WI38 (cell line): ENCODE measurements at regions not wholly inside any gene's neighbourhood (a gene's known extent, or its start where the extent isn't known, plus 50 kb on each side); places are given as distances from the start of the nearest gene placed in this dataset.
A peak's percentile ranks its signal among the peaks of the same experiment; 100 is the strongest.

Source experiments
- H3K4me3 ChIP-seq: 2 replicates; pipeline ENCODE4 v1.5.1; 2011; ENCODE audit warnings: low read depth, mild to moderate bottlenecking, control low read depth, low read length
- TF ChIP-seq, protein P1 (sequence below): IDR thresholded peaks from 2 replicates; pipeline ENCODE4 v1.5.1; 2012; ENCODE audit warnings: low read depth, mild to moderate bottlenecking, control low read depth, low read length

DNA sequence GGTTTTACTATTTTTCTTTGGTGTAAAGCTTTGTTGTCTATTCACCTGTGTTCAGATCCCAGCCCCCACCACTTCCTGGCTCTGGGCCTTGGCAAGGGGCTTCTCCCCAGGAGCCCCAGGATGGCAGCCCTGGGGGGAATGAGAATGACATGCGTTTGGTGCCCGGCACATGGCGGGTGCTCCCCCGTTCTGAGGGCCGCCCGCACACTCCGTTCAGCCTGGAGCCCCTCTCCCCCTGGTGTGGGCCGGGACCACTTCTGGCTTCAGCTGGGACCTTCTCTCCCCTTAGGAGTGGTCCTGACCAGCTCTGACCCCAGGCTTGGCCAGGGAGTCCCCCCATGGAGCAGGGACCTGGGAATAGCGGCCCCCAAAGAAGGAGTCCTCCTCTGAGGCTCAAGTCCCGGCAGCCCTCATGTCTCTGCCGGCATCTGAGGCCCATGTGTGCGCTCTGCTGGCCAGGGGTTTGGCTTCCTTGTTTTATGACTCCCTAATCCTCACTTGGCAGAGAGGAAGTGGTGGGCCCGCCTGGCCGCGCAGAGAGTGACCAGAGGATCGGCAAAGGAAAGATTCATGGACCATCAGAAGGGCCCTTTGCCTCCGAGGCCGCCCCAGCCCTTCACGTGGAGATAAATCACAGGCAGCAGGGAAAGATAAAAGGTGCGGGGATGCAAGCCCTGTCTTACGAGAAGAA lies 57.0 kb upstream of the LMX1B start:
- no peak overlapping the region for H3K4me3 ChIP-seq
- TF ChIP-seq, protein P1, sequence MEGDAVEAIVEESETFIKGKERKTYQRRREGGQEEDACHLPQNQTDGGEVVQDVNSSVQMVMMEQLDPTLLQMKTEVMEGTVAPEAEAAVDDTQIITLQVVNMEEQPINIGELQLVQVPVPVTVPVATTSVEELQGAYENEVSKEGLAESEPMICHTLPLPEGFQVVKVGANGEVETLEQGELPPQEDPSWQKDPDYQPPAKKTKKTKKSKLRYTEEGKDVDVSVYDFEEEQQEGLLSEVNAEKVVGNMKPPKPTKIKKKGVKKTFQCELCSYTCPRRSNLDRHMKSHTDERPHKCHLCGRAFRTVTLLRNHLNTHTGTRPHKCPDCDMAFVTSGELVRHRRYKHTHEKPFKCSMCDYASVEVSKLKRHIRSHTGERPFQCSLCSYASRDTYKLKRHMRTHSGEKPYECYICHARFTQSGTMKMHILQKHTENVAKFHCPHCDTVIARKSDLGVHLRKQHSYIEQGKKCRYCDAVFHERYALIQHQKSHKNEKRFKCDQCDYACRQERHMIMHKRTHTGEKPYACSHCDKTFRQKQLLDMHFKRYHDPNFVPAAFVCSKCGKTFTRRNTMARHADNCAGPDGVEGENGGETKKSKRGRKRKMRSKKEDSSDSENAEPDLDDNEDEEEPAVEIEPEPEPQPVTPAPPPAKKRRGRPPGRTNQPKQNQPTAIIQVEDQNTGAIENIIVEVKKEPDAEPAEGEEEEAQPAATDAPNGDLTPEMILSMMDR: no peak

DNA sequence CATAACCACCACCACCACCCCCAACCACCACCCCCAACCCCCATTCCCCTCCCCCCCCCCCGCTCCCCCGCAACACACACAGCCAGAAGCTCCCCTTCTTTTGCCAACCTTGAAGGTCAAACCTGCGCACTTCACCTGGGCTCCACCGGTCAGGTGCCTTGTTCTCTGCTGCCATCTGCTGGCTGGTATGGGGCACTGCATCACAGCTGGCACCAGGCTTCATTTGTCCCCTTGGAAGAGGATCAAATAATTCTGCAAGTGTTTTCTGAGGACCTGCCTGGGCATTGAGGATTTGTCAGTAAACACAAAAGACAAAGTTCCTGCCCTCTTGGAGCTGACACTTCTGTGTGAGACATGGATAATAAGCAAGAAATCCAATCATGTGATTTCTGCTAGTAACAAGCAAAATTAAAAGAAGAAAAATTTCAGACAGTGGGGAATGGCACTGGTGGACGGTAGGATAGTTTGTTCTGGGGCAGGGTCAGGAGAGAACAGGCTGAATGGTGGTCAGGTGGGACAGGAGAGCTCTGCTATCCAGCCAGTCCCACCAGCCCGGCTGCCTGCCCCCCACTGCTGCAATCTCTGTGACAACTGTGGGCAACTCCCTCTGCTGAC lies 55.6 kb upstream of the LMX1B start:
- no peak overlapping the region for H3K4me3 ChIP-seq
- TF ChIP-seq, protein P1: peak; percentile 98

DNA sequence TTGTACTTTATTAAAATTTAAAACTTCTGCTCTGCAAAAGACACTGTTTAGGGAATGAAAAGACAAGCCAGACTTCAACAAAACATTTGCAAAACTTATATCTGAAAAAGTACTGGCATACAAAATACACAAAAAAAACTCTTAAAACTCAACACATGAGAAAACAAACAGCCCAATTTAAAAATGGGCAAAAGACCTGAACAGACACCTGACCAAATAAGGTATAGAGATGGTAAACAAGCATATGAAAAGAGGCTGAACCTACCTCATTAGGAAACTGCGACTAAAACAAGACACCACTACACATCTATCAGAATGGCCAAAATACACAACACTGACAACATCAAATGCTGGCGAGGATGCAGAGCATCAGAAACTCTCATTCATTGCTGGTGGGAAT lies 54.4 kb upstream of the LMX1B start:
- no peak overlapping the region for H3K4me3 ChIP-seq
- TF ChIP-seq, protein P1: no peak

DNA sequence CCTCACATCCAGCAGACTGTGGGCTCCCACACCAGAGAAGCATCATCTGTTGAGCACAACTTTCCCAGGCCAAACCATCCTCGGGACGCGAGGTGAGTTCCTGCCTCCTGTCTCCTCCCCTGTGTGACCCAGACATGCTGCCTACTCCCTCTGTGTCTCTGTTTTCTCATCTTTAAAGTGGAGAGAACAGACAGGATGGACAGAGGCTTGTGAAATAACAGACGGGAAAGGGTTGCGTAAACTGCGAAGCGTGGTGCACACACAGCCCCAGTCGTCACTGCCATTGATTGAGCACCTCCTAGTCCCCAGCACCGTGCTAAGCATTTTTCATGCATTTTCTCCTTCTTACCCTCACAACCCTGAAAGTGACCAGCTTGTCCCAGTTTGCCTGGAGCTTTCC lies 52.1 kb upstream of the LMX1B start:
- H3K4me3 ChIP-seq: no peak overlapping the region
- TF ChIP-seq, protein P1: no peak

DNA sequence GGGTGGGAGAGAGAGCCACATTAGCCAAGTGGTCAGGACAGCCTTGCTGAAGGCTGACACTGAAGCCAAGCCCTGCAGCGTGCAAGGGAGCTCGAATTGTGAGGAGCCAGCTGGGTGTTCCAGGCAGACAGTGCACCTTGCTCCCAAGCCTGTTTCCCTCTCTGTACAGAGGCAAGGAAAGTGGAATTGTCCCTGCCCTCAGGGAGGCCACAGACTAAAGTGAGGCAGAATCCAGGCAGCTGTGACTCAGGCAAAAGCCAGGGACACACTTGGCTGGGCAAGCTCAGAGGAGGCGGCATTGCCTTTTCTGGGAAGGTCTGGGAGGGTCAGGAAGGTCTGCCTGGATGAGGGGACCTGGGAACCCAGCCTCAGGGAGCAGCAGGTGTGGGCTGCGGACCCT lies 50.2 kb upstream of the LMX1B start:
- TF ChIP-seq, protein P1: no peak
- no peak overlapping the region for H3K4me3 ChIP-seq
